Kasumi-1 (cell line): ENCODE measurements at regions not wholly inside any gene's neighbourhood (a gene's known extent, or its start where the extent isn't known, plus 50 kb on each side); places are given as distances from the start of the nearest gene placed in this dataset.
"Not testable (repeated sequence)": the region's sequence is repeated elsewhere in the genome, so short reads cannot be mapped to it uniquely, and the experiment has no call there.

Source experiments
- DNase-seq, 2 experiments: peaks; one replicate each; lab custom pipeline; 2025; lab: John Stamatoyannopoulos, UW

- no peak for DNase-seq
Observed at GRCh38 chr18:34528177-34528576, 181.9 kb upstream of the DTNA start.

GRCh38 chr18:34529358-34530335, 180.5 kb upstream of the DTNA start:
- no peak for DNase-seq

- DNase-seq, result no peak
Observed at GRCh38 chr18:34531110-34531509, 179.0 kb upstream of the DTNA start.

GRCh38 chr18:34534642-34535041, 175.5 kb upstream of the DTNA start:
- not testable (repeated sequence) for DNase-seq

GRCh38 chr18:34540897-34541296, 169.2 kb upstream of the DTNA start:
- DNase-seq, result no peak

- no peak for DNase-seq
Observed at GRCh38 chr18:34542625-34543024, 167.5 kb upstream of the DTNA start.

GRCh38 chr18:34543356-34543755, 166.7 kb upstream of the DTNA start:
- DNase-seq, result no peak

GRCh38 chr18:34543945-34544344, 166.2 kb upstream of the DTNA start:
- DNase-seq, result no peak

- DNase-seq, result no peak
Observed at GRCh38 chr18:34544930-34545329, 165.2 kb upstream of the DTNA start.

- no peak for DNase-seq
Observed at GRCh38 chr18:34548120-34548972, 161.8 kb upstream of the DTNA start.

- no peak for DNase-seq
Observed at GRCh38 chr18:34548973-34549294, 161.2 kb upstream of the DTNA start.

- no peak for DNase-seq
Observed at GRCh38 chr18:34549367-34549766, 160.7 kb upstream of the DTNA start.

- no peak for DNase-seq
Observed at GRCh38 chr18:34550156-34550555, 159.9 kb upstream of the DTNA start.

GRCh38 chr18:34550902-34551301, 159.2 kb upstream of the DTNA start:
- no peak for DNase-seq

- no peak for DNase-seq
Observed at GRCh38 chr18:34551824-34552223, 158.3 kb upstream of the DTNA start.

- no peak for DNase-seq
Observed at GRCh38 chr18:34562252-34562870, 147.7 kb upstream of the DTNA start.

GRCh38 chr18:34567857-34568256, 142.2 kb upstream of the DTNA start:
- no peak for DNase-seq

- no peak for DNase-seq
Observed at GRCh38 chr18:34576622-34577021, 133.5 kb upstream of the DTNA start.

GRCh38 chr18:34583895-34584294, 126.2 kb upstream of the DTNA start:
- no peak for DNase-seq

- no peak for DNase-seq
Observed at GRCh38 chr18:34590503-34590902, 119.6 kb upstream of the DTNA start.

- no peak for DNase-seq
Observed at GRCh38 chr18:34591920-34592444, 118.1 kb upstream of the DTNA start.

- DNase-seq, result no peak
Observed at GRCh38 chr18:34592481-34592880, 117.6 kb upstream of the DTNA start.
